ENCODE measurements at regions not wholly inside any gene's neighbourhood (a gene's known extent, or its start where the extent isn't known, plus 50 kb on each side); places are given as distances from the start of the nearest gene placed in this dataset.

DNA sequence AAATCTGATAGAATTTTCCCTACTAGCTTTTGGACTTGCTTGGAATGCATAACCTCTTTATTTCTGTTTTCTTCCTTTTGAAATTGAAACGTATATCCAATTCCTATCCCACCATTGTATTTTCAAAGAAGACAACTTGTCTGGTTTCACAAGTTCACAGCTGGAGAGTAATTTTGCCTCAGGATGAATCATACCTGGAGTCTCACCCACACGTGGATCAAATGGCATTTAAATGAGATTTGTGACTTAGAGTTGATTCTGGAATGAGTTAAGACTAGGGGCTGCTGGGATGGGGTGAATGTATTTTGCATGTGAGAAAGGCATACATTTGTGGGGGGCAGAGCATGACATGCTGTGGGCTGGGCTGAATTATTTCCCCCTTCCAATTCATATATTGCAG, 516.5 kb upstream of the MGAT4C start:
- ATAC-seq (ENCODE audit: low FRiP score in 2 of 2) = no peak

DNA sequence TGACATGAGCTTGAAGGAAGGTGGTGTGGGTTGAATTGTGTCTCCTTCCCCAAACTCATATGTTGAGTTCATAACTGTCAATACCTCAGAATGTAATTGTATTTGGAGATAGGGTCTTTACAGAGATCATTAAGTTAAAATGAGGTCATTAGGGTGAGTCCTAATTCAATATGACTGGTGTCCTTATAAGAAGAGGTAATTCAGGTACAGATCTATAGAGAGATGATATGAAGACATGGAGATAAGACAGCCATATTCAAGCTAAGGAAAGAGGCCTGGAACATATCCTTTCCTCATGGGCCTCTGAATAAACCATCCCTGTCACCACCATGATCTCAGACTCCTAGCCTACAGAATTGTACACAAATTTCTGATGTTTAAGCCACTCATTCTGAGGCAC, 514.7 kb upstream of the MGAT4C start:
- ATAC-seq (ENCODE audit: low FRiP score in 2 of 2) (no peak), DNase-seq (no peak)
- Histone ChIP-seq H3K4me3 (no peak overlapping the region), H3K36me3 (no peaks in the 10 kb centered on the region), H3K9me3 (no peaks in the 10 kb centered on the region), H3K4me1 (no peaks in the 10 kb centered on the region), H3K27me3 (no peaks in the 10 kb centered on the region), H3K27ac (no peak overlapping the region)
- TF ChIP-seq, protein P1, sequence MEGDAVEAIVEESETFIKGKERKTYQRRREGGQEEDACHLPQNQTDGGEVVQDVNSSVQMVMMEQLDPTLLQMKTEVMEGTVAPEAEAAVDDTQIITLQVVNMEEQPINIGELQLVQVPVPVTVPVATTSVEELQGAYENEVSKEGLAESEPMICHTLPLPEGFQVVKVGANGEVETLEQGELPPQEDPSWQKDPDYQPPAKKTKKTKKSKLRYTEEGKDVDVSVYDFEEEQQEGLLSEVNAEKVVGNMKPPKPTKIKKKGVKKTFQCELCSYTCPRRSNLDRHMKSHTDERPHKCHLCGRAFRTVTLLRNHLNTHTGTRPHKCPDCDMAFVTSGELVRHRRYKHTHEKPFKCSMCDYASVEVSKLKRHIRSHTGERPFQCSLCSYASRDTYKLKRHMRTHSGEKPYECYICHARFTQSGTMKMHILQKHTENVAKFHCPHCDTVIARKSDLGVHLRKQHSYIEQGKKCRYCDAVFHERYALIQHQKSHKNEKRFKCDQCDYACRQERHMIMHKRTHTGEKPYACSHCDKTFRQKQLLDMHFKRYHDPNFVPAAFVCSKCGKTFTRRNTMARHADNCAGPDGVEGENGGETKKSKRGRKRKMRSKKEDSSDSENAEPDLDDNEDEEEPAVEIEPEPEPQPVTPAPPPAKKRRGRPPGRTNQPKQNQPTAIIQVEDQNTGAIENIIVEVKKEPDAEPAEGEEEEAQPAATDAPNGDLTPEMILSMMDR (IDR thresholded peaks at IDR 0.05) = no peak
- TF ChIP-seq POLR2AphosphoS5 (IDR thresholded peaks at IDR 0.05) = no peak
- no peak for TF ChIP-seq EP300 (IDR thresholded peaks at IDR 0.05)
- TF ChIP-seq POLR2A (IDR thresholded peaks at IDR 0.05) = no peak

More for the DNA sequence above, 516.5 kb upstream of the MGAT4C start:
- Histone ChIP-seq H3K4me3 (no peak overlapping the region), H3K27me3 (no peaks in the 10 kb centered on the region), H3K36me3 (no peaks in the 10 kb centered on the region), H3K27ac (no peak overlapping the region), H3K9me3 (no peaks in the 10 kb centered on the region), H3K4me1 (no peaks in the 10 kb centered on the region)
- WGBS, 2 donors = 63 to 68% methylated on average over 2 of the region's 2 CpGs
- DNase-seq = no peak
- no peak for TF ChIP-seq POLR2AphosphoS5 (IDR thresholded peaks at IDR 0.05)
- TF ChIP-seq EP300 (IDR thresholded peaks at IDR 0.05) = no peak
- no peak for TF ChIP-seq POLR2A (IDR thresholded peaks at IDR 0.05)
- TF ChIP-seq, protein P1 (IDR thresholded peaks at IDR 0.05) = no peak

DNA sequence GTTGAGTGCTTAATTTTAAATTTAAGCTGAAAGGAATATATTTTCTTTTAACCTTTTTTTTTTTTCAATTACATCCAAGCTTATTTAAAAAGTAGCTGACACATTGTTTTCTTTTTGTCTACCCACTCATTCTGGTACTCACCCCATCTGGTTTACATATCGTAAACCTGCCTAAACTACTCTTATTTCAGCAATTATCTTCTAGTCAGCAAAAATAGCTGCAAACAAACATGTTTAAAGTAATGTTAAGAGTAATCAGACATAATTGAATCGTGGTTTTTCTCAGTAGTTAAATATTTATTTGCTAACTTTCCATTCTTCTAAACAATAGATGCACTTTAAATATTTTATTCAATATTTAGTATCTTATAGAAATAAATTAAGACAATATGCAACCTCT, 492.7 kb upstream of the MGAT4C start:
- Histone ChIP-seq H3K27me3 (no peaks in the 10 kb centered on the region), H3K36me3 (no peaks in the 10 kb centered on the region), H3K4me1 (no peaks in the 10 kb centered on the region), H3K9me3 (no peaks in the 10 kb centered on the region), H3K4me3 (no peak overlapping the region), H3K27ac (no peak overlapping the region)
- no peak for ATAC-seq (ENCODE audit: low FRiP score in 2 of 2)
- WGBS, 2 donors = 68 to 70% methylated on average over 2 of the region's 2 CpGs
- no peak for DNase-seq
- TF ChIP-seq EP300 (IDR thresholded peaks at IDR 0.05) = no peak
- TF ChIP-seq, protein P1 (IDR thresholded peaks at IDR 0.05) = no peak
- no peak for TF ChIP-seq POLR2A (IDR thresholded peaks at IDR 0.05)
- no peak for TF ChIP-seq POLR2AphosphoS5 (IDR thresholded peaks at IDR 0.05)

DNA sequence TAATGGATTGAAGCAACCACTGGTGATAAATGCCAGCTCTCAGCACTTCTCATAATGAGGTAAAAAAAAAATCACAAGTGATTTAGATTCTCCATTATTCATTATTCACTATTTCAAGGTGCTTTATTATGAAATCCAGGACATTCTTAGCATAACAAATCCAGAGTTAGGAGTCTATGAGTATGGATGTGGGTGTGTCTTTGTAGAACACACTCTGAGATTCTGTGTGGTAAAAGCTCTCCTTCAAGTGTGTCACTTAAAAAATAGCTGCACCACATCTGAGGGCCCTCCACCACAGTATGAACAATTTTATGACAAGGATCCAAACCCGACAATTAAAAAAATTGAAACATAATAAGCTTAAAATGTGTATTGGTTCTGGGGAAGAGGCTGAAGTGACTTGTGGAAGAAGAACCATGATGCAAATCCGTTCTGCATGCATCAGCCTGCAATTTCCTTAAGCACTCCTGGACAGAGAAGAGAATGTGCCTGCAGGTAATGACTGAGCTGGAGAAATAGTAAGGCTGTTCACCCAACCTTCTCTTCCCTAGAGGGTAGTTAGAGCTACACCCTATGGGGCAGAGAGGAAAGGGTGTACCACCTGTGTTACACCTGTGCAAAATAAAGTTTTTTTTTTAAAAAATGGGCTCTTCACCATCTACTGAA, 488.5 kb upstream of the MGAT4C start:
- H3K4me3 ChIP-seq = no peak overlapping the region
- no peak overlapping the region for H3K27ac ChIP-seq
- H3K9me3 ChIP-seq = no peaks in the 10 kb centered on the region
- H3K27me3 ChIP-seq = no peaks in the 10 kb centered on the region
- H3K36me3 ChIP-seq = no peaks in the 10 kb centered on the region
- 65 to 66% methylated on average over 2 of the region's 2 CpGs for WGBS, 2 donors
- DNase-seq (no peak), ATAC-seq (ENCODE audit: low FRiP score in 2 of 2) (peak in 1 of 2 donors; percentile 66)
- no peaks in the 10 kb centered on the region for H3K4me1 ChIP-seq
- TF ChIP-seq, protein P1 (IDR thresholded peaks at IDR 0.05) = no peak
- TF ChIP-seq EP300 (IDR thresholded peaks at IDR 0.05) = no peak
- TF ChIP-seq POLR2A (IDR thresholded peaks at IDR 0.05) = no peak
- TF ChIP-seq POLR2AphosphoS5 (IDR thresholded peaks at IDR 0.05) = no peak

DNA sequence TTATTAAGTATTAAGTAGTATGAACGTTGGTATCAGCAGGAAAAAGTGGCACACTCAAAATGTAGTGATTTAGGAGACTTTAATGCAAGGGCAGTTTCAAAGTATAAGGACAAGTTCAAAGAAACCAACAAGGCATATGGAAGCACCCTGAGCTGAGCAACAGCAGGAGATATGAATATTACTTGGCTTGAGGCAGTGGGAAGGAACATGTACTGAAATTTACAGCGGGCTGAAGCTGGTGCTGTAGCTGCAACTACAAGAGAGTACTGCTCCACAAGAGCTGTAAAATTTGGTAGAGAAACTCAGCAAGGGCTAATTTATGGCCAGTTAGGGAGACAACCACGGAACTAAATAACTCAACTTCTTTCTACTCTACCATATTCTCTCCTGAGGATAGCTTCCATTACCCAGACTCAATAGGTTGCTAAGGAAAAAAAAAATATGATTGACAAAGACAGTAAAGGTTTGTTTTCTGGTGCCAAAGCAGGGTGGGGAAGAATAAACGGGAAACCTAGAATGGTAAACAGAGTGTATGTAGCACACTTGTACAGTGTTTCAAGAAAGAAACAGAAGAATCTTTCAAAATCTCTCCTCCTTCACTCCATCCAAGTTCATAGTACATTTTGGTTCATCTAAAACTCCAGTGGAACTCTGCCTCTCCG, 487.8 kb upstream of the MGAT4C start:
- no peaks in the 10 kb centered on the region for H3K36me3 ChIP-seq
- no peaks in the 10 kb centered on the region for H3K4me1 ChIP-seq
- H3K9me3 ChIP-seq = no peaks in the 10 kb centered on the region
- no peak for TF ChIP-seq POLR2A (IDR thresholded peaks at IDR 0.05)
- 63 to 74% methylated on average over 5 of the region's 5 CpGs for WGBS, 2 donors
- no peak overlapping the region for H3K27ac ChIP-seq
- H3K27me3 ChIP-seq = no peaks in the 10 kb centered on the region
- ATAC-seq (ENCODE audit: low FRiP score in 2 of 2) = no peak
- no peak for DNase-seq
- no peak overlapping the region for H3K4me3 ChIP-seq

Data from upper lobe of left lung (tissue), 6 donors.